GM23338 (cell line): ENCODE measurements at regions not wholly inside any gene's neighbourhood (a gene's known extent, or its start where the extent isn't known, plus 50 kb on each side); places are given as distances from the start of the nearest gene placed in this dataset.

Experiments used
- CREB1 ChIP-seq: fragments of 250-450 bp; sonication (Bioruptor Pico); IDR thresholded peaks from 2 replicates; pipeline ENCODE4 v1.5.0; 2020; ENCODE audit warnings: low read depth, mild to moderate bottlenecking, moderate library complexity
- EZH2 ChIP-seq: fragments of 200-600 bp; sonication (generic); IDR thresholded peaks from one replicate; pipeline ENCODE4 v1.8.0; 2017; ENCODE audit warnings: antibody characterized with exemption, mild to moderate bottlenecking, low read depth; ENCODE audit not compliant: unreplicated experiment
- EZH2phosphoT487 ChIP-seq: fragments of 200-600 bp; sonication (generic); IDR thresholded peaks from one replicate; pipeline ENCODE4 v1.8.1; 2018; ENCODE audit warnings: antibody characterized with exemption; ENCODE audit not compliant: unreplicated experiment
- JUNB ChIP-seq: IDR thresholded peaks from one replicate; pipeline ENCODE4 v1.6.1; 2016; ENCODE audit warnings: antibody characterized with exemption; ENCODE audit not compliant: unreplicated experiment
- NANOG ChIP-seq: IDR thresholded peaks from 2 replicates; pipeline ENCODE4 v1.6.1; 2016; ENCODE audit warnings: antibody characterized with exemption, borderline replicate concordance
- POLR2AphosphoS5 ChIP-seq: IDR thresholded peaks from 2 replicates; pipeline ENCODE4 v1.6.1; 2016; ENCODE audit warnings: antibody characterized with exemption, low read depth
- STAT1 ChIP-seq: IDR thresholded peaks from one replicate; pipeline ENCODE4 v1.6.1; 2016; ENCODE audit warnings: antibody characterized with exemption; ENCODE audit not compliant: unreplicated experiment
- ZNF114 ChIP-seq: fragments of 250-450 bp; sonication (Bioruptor Pico); IDR thresholded peaks from 2 replicates; pipeline ENCODE4 v1.5.0; 2020; ENCODE audit warnings: mild to moderate bottlenecking, moderate library complexity
- ZNF331 ChIP-seq: fragments of 250-450 bp; sonication (Bioruptor Pico); IDR thresholded peaks from 2 replicates; pipeline ENCODE4 v1.5.0; 2020; ENCODE audit warnings: low read depth, mild to moderate bottlenecking, moderate library complexity
- TF ChIP-seq, protein P1 (sequence below), 2 experiments: fragments of 200-600 bp in 1 of 2; sonication (generic) in 1 of 2; conservative IDR thresholded peaks; 2 replicates each; pipeline versions ENCODE4 v1.5.1 to v1.6.1; 2016 to 2017; ENCODE audit warnings: antibody characterized with exemption in 2 of 2, low read depth in 2 of 2, mild to moderate bottlenecking in 2 of 2, moderate library complexity in 1 of 2
- TF ChIP-seq, protein P2 (sequence below): IDR thresholded peaks from one replicate; pipeline ENCODE4 v1.6.1; 2018; ENCODE audit warnings: antibody characterized with exemption; ENCODE audit not compliant: unreplicated experiment
- TF ChIP-seq, protein P3 (sequence below): fragments of 250-450 bp; sonication (Bioruptor Pico); IDR thresholded peaks from 2 replicates; pipeline ENCODE4 v1.5.0; 2020; ENCODE audit warnings: mild to moderate bottlenecking, moderate library complexity
- TF ChIP-seq, protein P4 (sequence below): IDR thresholded peaks from 2 replicates; pipeline ENCODE4 v1.6.1; 2016; ENCODE audit warnings: antibody characterized with exemption

DNA sequence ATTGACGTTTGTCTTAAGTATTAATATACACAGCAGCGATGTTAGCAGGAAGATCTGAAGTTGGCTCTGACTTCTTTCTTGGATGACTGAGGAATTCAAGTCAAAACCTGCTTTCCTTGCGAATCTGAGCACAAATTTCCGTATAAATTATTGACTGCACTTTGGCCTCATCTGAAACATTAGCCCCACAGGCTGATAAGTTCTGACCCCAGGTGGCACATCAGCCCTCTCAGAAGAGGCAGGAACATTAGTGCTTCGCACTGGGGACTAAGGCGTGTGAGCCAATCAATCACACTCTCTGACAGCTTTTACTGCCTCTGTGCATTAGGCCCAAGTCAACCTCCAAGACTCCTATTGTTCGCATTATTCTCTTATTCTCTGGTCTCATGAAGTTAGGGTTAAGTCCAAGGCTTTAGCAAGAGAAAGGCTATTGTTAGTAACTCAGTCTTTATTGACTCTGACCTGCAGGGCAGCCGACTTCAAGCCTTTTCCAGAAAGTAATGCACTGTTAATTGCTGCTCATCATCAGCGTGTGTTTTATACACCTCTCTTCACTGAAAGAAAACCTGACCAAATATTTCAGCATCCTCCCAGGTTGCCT is 84.2 kb downstream of the ZNF608 start:
- TF ChIP-seq, protein P1, sequence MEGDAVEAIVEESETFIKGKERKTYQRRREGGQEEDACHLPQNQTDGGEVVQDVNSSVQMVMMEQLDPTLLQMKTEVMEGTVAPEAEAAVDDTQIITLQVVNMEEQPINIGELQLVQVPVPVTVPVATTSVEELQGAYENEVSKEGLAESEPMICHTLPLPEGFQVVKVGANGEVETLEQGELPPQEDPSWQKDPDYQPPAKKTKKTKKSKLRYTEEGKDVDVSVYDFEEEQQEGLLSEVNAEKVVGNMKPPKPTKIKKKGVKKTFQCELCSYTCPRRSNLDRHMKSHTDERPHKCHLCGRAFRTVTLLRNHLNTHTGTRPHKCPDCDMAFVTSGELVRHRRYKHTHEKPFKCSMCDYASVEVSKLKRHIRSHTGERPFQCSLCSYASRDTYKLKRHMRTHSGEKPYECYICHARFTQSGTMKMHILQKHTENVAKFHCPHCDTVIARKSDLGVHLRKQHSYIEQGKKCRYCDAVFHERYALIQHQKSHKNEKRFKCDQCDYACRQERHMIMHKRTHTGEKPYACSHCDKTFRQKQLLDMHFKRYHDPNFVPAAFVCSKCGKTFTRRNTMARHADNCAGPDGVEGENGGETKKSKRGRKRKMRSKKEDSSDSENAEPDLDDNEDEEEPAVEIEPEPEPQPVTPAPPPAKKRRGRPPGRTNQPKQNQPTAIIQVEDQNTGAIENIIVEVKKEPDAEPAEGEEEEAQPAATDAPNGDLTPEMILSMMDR (conservative IDR thresholded peaks at IDR 0.05; ENCODE audit: low read depth in 2 of 2): no peak
- no peak for TF ChIP-seq POLR2AphosphoS5
- TF ChIP-seq EZH2phosphoT487: no peak
- TF ChIP-seq EZH2: no peak
- TF ChIP-seq ZNF331 (CRISPR knock-in tag): no peak
- TF ChIP-seq, protein P2, sequence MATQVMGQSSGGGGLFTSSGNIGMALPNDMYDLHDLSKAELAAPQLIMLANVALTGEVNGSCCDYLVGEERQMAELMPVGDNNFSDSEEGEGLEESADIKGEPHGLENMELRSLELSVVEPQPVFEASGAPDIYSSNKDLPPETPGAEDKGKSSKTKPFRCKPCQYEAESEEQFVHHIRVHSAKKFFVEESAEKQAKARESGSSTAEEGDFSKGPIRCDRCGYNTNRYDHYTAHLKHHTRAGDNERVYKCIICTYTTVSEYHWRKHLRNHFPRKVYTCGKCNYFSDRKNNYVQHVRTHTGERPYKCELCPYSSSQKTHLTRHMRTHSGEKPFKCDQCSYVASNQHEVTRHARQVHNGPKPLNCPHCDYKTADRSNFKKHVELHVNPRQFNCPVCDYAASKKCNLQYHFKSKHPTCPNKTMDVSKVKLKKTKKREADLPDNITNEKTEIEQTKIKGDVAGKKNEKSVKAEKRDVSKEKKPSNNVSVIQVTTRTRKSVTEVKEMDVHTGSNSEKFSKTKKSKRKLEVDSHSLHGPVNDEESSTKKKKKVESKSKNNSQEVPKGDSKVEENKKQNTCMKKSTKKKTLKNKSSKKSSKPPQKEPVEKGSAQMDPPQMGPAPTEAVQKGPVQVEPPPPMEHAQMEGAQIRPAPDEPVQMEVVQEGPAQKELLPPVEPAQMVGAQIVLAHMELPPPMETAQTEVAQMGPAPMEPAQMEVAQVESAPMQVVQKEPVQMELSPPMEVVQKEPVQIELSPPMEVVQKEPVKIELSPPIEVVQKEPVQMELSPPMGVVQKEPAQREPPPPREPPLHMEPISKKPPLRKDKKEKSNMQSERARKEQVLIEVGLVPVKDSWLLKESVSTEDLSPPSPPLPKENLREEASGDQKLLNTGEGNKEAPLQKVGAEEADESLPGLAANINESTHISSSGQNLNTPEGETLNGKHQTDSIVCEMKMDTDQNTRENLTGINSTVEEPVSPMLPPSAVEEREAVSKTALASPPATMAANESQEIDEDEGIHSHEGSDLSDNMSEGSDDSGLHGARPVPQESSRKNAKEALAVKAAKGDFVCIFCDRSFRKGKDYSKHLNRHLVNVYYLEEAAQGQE: no peak
- TF ChIP-seq STAT1: no peak
- TF ChIP-seq ZNF114: no peak
- TF ChIP-seq CREB1 (CRISPR knock-in tag): no peak
- TF ChIP-seq, protein P3, sequence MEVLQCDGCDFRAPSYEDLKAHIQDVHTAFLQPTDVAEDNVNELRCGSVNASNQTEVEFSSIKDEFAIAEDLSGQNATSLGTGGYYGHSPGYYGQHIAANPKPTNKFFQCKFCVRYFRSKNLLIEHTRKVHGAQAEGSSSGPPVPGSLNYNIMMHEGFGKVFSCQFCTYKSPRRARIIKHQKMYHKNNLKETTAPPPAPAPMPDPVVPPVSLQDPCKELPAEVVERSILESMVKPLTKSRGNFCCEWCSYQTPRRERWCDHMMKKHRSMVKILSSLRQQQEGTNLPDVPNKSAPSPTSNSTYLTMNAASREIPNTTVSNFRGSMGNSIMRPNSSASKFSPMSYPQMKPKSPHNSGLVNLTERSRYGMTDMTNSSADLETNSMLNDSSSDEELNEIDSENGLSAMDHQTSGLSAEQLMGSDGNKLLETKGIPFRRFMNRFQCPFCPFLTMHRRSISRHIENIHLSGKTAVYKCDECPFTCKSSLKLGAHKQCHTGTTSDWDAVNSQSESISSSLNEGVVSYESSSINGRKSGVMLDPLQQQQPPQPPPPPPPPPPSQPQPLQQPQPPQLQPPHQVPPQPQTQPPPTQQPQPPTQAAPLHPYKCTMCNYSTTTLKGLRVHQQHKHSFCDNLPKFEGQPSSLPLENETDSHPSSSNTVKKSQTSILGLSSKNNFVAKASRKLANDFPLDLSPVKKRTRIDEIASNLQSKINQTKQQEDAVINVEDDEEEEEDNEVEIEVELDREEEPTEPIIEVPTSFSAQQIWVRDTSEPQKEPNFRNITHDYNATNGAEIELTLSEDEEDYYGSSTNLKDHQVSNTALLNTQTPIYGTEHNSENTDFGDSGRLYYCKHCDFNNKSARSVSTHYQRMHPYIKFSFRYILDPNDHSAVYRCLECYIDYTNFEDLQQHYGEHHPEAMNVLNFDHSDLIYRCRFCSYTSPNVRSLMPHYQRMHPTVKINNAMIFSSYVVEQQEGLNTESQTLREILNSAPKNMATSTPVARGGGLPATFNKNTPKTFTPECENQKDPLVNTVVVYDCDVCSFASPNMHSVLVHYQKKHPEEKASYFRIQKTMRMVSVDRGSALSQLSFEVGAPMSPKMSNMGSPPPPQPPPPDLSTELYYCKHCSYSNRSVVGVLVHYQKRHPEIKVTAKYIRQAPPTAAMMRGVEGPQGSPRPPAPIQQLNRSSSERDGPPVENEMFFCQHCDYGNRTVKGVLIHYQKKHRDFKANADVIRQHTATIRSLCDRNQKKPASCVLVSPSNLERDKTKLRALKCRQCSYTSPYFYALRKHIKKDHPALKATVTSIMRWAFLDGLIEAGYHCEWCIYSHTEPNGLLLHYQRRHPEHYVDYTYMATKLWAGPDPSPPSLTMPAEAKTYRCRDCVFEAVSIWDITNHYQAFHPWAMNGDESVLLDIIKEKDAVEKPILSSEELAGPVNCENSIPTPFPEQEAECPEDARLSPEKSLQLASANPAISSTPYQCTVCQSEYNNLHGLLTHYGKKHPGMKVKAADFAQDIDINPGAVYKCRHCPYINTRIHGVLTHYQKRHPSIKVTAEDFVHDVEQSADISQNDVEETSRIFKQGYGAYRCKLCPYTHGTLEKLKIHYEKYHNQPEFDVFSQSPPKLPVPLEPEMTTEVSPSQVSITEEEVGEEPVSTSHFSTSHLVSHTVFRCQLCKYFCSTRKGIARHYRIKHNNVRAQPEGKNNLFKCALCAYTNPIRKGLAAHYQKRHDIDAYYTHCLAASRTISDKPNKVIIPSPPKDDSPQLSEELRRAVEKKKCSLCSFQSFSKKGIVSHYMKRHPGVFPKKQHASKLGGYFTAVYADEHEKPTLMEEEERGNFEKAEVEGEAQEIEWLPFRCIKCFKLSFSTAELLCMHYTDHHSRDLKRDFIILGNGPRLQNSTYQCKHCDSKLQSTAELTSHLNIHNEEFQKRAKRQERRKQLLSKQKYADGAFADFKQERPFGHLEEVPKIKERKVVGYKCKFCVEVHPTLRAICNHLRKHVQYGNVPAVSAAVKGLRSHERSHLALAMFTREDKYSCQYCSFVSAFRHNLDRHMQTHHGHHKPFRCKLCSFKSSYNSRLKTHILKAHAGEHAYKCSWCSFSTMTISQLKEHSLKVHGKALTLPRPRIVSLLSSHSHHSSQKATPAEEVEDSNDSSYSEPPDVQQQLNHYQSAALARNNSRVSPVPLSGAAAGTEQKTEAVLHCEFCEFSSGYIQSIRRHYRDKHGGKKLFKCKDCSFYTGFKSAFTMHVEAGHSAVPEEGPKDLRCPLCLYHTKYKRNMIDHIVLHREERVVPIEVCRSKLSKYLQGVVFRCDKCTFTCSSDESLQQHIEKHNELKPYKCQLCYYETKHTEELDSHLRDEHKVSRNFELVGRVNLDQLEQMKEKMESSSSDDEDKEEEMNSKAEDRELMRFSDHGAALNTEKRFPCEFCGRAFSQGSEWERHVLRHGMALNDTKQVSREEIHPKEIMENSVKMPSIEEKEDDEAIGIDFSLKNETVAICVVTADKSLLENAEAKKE (CRISPR knock-in tag): no peak
- TF ChIP-seq JUNB: no peak
- TF ChIP-seq, protein P4, sequence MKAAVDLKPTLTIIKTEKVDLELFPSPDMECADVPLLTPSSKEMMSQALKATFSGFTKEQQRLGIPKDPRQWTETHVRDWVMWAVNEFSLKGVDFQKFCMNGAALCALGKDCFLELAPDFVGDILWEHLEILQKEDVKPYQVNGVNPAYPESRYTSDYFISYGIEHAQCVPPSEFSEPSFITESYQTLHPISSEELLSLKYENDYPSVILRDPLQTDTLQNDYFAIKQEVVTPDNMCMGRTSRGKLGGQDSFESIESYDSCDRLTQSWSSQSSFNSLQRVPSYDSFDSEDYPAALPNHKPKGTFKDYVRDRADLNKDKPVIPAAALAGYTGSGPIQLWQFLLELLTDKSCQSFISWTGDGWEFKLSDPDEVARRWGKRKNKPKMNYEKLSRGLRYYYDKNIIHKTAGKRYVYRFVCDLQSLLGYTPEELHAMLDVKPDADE: no peak
- TF ChIP-seq NANOG: no peak
